Stomach (tissue), 8 donors: ENCODE measurements at regions not wholly inside any gene's neighbourhood (a gene's known extent, or its start where the extent isn't known, plus 50 kb on each side); places are given as distances from the start of the nearest gene placed in this dataset.

ENCODE experiments used
- DNase-seq, 2 donors: peaks; one replicate each; pipeline versions ENCODE4 v3.0.0 to v3.0.0-alpha.2; 2013 to 2019
- H3K27ac ChIP-seq, 5 donors: fragments of 200-600 bp in 4 of 5; sonication (generic) in 4 of 5; one replicate each; pipeline ENCODE4 v1.5.1; 2013 to 2019; ENCODE audit warnings: mild to moderate bottlenecking in 1 of 5, moderate library complexity in 1 of 5
- H3K27me3 ChIP-seq, 3 donors: fragments of 200-600 bp; sonication (generic); one replicate each; pipeline ENCODE4 v1.5.1; 2017 to 2019; ENCODE audit warnings: mixed run types in 1 of 3
- H3K36me3 ChIP-seq, 4 donors: fragments of 200-600 bp; sonication (generic); 1 replicate in 3 of 4; 2 replicates in 1 of 4; pipeline ENCODE4 v1.5.1; 2016 to 2019
- H3K4me1 ChIP-seq, 4 donors: fragments of 200-600 bp; sonication (generic); one replicate each; pipeline ENCODE4 v1.5.1; 2016 to 2019
- H3K4me3 ChIP-seq, 4 donors: fragments of 200-600 bp; sonication (generic) in 3 of 4; one replicate each; pipeline ENCODE4 v1.5.1; 2016 to 2019; ENCODE audit warnings: mild to moderate bottlenecking in 1 of 4
- H3K9me3 ChIP-seq, 4 donors: fragments of 200-600 bp; sonication (generic); one replicate each; pipeline ENCODE4 v1.5.1; 2016 to 2019
- CTCF ChIP-seq, 7 experiments: fragments of 450-650 bp in 4 of 7; fragments of 200-600 bp in 3 of 7; sonication (generic) in 3 of 7; IDR thresholded peaks; one replicate each; pipeline ENCODE4 v1.5.1; 2016 to 2019; ENCODE audit warnings: antibody characterized with exemption in 7 of 7, control low read depth in 2 of 7, mild to moderate bottlenecking in 1 of 7
- EP300 ChIP-seq: sonication (generic); formaldehyde crosslinking; IDR thresholded peaks from one replicate; pipeline ENCODE4 v1.6.1; 2017; ENCODE audit warnings: antibody characterized with exemption
- POLR2A ChIP-seq, 4 donors: fragments of 450-650 bp; IDR thresholded peaks; one replicate each; pipeline ENCODE4 v1.6.1; 2016; ENCODE audit warnings: antibody characterized with exemption in 4 of 4, control low read depth in 2 of 4, mild to moderate bottlenecking in 1 of 4, moderate library complexity in 1 of 4
- POLR2AphosphoS5 ChIP-seq, 3 donors: sonication (generic); formaldehyde crosslinking; IDR thresholded peaks; one replicate each; pipeline ENCODE4 v1.6.1; 2016; ENCODE audit warnings: antibody characterized with exemption in 3 of 3
- WGBS, 5 donors: extraction: QIAGEN DNeasy Blood & Tissue Kit in 3 of 5; methylation state at CpG; one replicate each; pipeline versions ENCODE4 v1.1.5 to v1.1.7; 2013 to 2018; 5-methylcytosine and 5-hydroxymethylcytosine counted together
- intact Hi-C: fragments of 100-400 bp; cut with DNase I; formaldehyde crosslinking; loops from one replicate; pipeline ENCODE4 v1.15.1; 2023; ENCODE audit warnings: low total_unique reads
- donor health status: healthy with polysubstance abuse.
- donor health status: Bipolar disorder and iron deficiency.
- donor health status: healthy.

- TF ChIP-seq POLR2AphosphoS5 (IDR thresholded peaks at IDR 0.05) (no peak), POLR2A (IDR thresholded peaks at IDR 0.05) (no peak), EP300 (no peak), CTCF (IDR thresholded peaks at IDR 0.05) (no peak)
- Histone ChIP-seq H3K27me3 (no peaks in the 10 kb centered on the region), H3K36me3 (no peaks in the 10 kb centered on the region), H3K27ac (no peak overlapping the region), H3K4me3 (no peak overlapping the region), H3K4me1 (peaks cover 0 to 13% (median 0%) of the 10 kb centered on the region in 4 donors), H3K9me3 (peaks cover 0 to 9% (median 3%) of the 10 kb centered on the region in 4 donors)
- intact Hi-C loops: no loop called here
- WGBS, 5 donors: 30 to 52% (median 37%) methylated on average over 1 of the region's 1 CpG
- DNase-seq: peak in 1 of 2 donors; percentile 11
These were observed 384.7 kb upstream of the ZNF462 start for GRCh38 chr9:106478312-106478711.

- peak in 1 of 2 donors; percentile 15 for DNase-seq
- Histone ChIP-seq H3K4me3 (no peak overlapping the region), H3K27me3 (no peaks in the 10 kb centered on the region), H3K36me3 (no peaks in the 10 kb centered on the region), H3K4me1 (peaks cover 0 to 13% (median 0%) of the 10 kb centered on the region in 4 donors), H3K9me3 (peaks cover 0 to 7% (median 2%) of the 10 kb centered on the region in 4 donors), H3K27ac (no peak overlapping the region)
- 36 to 80% (median 48%) methylated on average over 2 of the region's 2 CpGs for WGBS, 5 donors
- TF ChIP-seq POLR2AphosphoS5 (IDR thresholded peaks at IDR 0.05): no peak
- no peak for TF ChIP-seq CTCF (IDR thresholded peaks at IDR 0.05)
- TF ChIP-seq POLR2A (IDR thresholded peaks at IDR 0.05): no peak
- no peak for TF ChIP-seq EP300
- intact Hi-C loops: no loop called here
These were observed 384.2 kb upstream of the ZNF462 start for GRCh38 chr9:106478727-106479126.

- Histone ChIP-seq H3K9me3 (peaks cover 0 to 7% (median 2%) of the 10 kb centered on the region in 4 donors), H3K27me3 (no peaks in the 10 kb centered on the region), H3K4me3 (no peak overlapping the region), H3K4me1 (peaks cover 0 to 13% (median 0%) of the 10 kb centered on the region in 4 donors), H3K27ac (no peak overlapping the region), H3K36me3 (no peaks in the 10 kb centered on the region)
- 33 to 53% (median 48%) methylated on average over 5 of the region's 5 CpGs for WGBS, 5 donors
- intact Hi-C loops: no loop called here
- TF ChIP-seq POLR2A (IDR thresholded peaks at IDR 0.05) (no peak), POLR2AphosphoS5 (IDR thresholded peaks at IDR 0.05) (no peak), EP300 (no peak), CTCF (IDR thresholded peaks at IDR 0.05) (no peak)
- DNase-seq: no peak
These were observed 383.3 kb upstream of the ZNF462 start for GRCh38 chr9:106479679-106480078.

- TF ChIP-seq POLR2AphosphoS5 (IDR thresholded peaks at IDR 0.05) (no peak), CTCF (IDR thresholded peaks at IDR 0.05) (no peak), EP300 (no peak), POLR2A (IDR thresholded peaks at IDR 0.05) (no peak)
- Histone ChIP-seq H3K36me3 (no peaks in the 10 kb centered on the region), H3K9me3 (no peaks in the 10 kb centered on the region), H3K4me3 (no peak overlapping the region), H3K27me3 (no peaks in the 10 kb centered on the region), H3K27ac (no peak overlapping the region), H3K4me1 (peaks cover 0 to 13% (median 0%) of the 10 kb centered on the region in 4 donors)
- intact Hi-C loops: no loop called here
- WGBS, 5 donors: 58 to 71% (median 63%) methylated on average over 5 of the region's 5 CpGs
- DNase-seq: no peak
These were observed 381.9 kb upstream of the ZNF462 start for GRCh38 chr9:106481013-106481609.
